Ascending aorta (tissue), 2 donors: ENCODE measurements at regions not wholly inside any gene's neighbourhood (a gene's known extent, or its start where the extent isn't known, plus 50 kb on each side); places are given as distances from the start of the nearest gene placed in this dataset.

Experiments
- DNase-seq, 2 donors: peaks; one replicate each; pipeline ENCODE4 v3.0.0-alpha.2; 2019; ENCODE audit warnings: low spot score in 2 of 2
- H3K27ac ChIP-seq, 2 donors: fragments of 200-600 bp; sonication (generic); one replicate each; pipeline ENCODE4 v1.5.1; 2016 to 2017; ENCODE audit warnings: mild to moderate bottlenecking in 1 of 2
- H3K27me3 ChIP-seq: fragments of 200-600 bp; sonication (generic); one replicate; pipeline ENCODE4 v1.5.1; 2017
- H3K36me3 ChIP-seq, 2 donors: fragments of 200-600 bp; sonication (generic); one replicate each; pipeline ENCODE4 v1.5.1; 2016
- H3K4me1 ChIP-seq, 2 donors: fragments of 200-600 bp; sonication (generic); one replicate each; pipeline ENCODE4 v1.5.1; 2016 to 2017; ENCODE audit warnings: mild to moderate bottlenecking in 1 of 2
- H3K4me3 ChIP-seq, 2 donors: fragments of 200-600 bp; sonication (generic); one replicate each; pipeline ENCODE4 v1.5.1; 2016 to 2017; ENCODE audit warnings: mild to moderate bottlenecking in 1 of 2
- H3K9me3 ChIP-seq, 2 donors: fragments of 200-600 bp; sonication (generic); one replicate each; pipeline ENCODE4 v1.5.1; 2016
- intact Hi-C: fragments of 100-400 bp; cut with DNase I; formaldehyde crosslinking; loops from one replicate; pipeline ENCODE4 v1.15.1; 2023
- TF ChIP-seq, protein P1 (sequence below), 3 experiments: fragments of 200-600 bp in 2 of 3; fragments of 450-650 bp in 1 of 3; sonication (generic) in 2 of 3; IDR thresholded peaks; one replicate each; pipeline ENCODE4 v1.5.1; 2016 to 2019; ENCODE audit warnings: antibody characterized with exemption in 3 of 3, mild to moderate bottlenecking in 1 of 3, moderate library complexity in 1 of 3

DNA sequence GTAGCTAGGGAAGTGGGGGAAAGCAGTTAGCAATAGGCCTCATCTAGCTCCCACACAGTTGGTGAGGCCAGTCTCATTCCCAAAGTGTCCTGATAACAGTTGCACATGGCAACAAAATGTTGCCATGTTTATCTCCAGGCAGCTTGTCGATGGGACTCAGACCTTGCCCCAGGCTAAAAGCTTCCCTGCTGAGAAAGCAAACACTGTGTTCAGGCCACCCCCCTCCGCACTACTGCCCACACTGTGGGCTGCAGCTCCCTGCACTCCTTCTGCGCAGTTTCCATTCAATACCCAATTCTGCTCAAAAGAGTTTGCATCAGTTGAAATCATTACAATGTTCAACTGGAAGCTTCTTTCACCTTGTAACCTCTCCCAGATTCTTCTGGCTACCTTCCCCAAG lies 287.8 kb upstream of the GK2 start:
- H3K27ac ChIP-seq, result no peak overlapping the region
- H3K4me3 ChIP-seq, result no peak overlapping the region
- H3K4me1 ChIP-seq, result no peaks in the 10 kb centered on the region
- H3K27me3 ChIP-seq, result no peaks in the 10 kb centered on the region
- H3K9me3 ChIP-seq, result no peaks in the 10 kb centered on the region
- TF ChIP-seq, protein P1, sequence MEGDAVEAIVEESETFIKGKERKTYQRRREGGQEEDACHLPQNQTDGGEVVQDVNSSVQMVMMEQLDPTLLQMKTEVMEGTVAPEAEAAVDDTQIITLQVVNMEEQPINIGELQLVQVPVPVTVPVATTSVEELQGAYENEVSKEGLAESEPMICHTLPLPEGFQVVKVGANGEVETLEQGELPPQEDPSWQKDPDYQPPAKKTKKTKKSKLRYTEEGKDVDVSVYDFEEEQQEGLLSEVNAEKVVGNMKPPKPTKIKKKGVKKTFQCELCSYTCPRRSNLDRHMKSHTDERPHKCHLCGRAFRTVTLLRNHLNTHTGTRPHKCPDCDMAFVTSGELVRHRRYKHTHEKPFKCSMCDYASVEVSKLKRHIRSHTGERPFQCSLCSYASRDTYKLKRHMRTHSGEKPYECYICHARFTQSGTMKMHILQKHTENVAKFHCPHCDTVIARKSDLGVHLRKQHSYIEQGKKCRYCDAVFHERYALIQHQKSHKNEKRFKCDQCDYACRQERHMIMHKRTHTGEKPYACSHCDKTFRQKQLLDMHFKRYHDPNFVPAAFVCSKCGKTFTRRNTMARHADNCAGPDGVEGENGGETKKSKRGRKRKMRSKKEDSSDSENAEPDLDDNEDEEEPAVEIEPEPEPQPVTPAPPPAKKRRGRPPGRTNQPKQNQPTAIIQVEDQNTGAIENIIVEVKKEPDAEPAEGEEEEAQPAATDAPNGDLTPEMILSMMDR (IDR thresholded peaks at IDR 0.05), result no peak
- intact Hi-C loops, result no loop called here
- no peaks in the 10 kb centered on the region for H3K36me3 ChIP-seq
- no peak for DNase-seq

DNA sequence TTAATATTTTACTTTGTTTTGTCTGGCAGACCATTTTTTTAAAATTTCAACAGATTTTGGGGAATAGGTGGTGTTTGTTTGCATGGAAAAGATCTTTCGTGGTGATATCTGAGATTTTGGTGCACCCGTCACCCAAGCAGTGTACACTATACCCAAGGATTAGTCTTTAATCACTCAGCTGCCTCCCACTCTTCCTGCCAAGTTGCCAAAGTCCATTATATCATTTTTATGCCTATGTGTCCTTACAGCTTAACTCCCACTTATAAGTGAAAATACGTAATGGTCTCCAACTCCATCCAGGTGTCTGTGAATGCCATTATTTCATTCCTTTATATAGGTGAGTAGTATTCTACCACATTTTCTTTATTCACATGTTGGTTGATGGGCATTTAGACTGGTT lies 281.7 kb upstream of the GK2 start:
- no peak for DNase-seq
- Histone ChIP-seq H3K27ac (no peak overlapping the region), H3K9me3 (no peaks in the 10 kb centered on the region), H3K4me3 (no peak overlapping the region), H3K36me3 (no peaks in the 10 kb centered on the region), H3K27me3 (no peaks in the 10 kb centered on the region), H3K4me1 (no peaks in the 10 kb centered on the region)
- TF ChIP-seq, protein P1 (IDR thresholded peaks at IDR 0.05), result no peak
- intact Hi-C loops, result no loop called here

DNA sequence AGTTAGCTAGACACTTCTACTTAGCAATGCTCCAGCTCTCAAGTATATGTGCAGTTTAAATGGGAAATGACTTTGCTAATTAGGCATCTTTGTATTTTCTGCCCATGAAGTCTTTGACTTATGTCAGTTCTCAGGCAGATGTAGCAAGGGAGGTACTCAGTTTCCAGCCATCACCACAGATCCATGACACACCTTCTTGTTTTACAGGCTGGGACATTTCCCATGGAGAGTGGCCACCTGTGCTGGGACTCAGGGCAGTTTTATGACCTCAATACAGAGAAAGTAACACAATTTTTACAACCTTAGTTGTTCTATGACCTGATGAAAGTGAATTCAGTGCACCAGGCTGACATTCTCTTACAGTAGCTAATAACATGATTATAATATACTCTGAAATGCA lies 280.7 kb upstream of the GK2 start:
- intact Hi-C loops, result no loop called here

DNA sequence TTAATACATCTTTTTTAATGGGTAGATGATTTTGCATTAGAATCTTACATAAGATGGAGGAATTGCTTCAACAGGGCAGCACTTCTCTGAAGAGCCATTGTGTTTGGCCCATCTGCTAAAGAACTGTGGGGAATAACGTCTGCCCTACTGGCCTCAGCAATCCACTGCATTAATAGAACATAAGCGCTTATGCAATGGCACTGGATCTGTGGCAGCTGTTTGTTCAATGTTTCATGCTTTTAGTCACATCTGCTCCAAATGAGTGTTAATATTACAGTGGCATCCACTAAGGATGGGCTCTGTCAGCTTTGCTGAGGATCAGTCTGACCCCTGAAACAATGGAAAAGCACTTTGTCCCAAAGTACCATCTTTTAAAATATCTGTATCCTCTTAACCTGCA lies 279.0 kb upstream of the GK2 start:
- Histone ChIP-seq H3K9me3 (no peaks in the 10 kb centered on the region), H3K4me1 (peaks cover 0 to under 1% of the 10 kb centered on the region in 2 donors), H3K27ac (no peak overlapping the region), H3K36me3 (no peaks in the 10 kb centered on the region), H3K4me3 (no peak overlapping the region), H3K27me3 (no peaks in the 10 kb centered on the region)
- DNase-seq, result no peak
- TF ChIP-seq, protein P1 (IDR thresholded peaks at IDR 0.05), result no peak
- intact Hi-C loops, result no loop called here

More for the DNA sequence above, 280.7 kb upstream of the GK2 start:
- TF ChIP-seq, protein P1 (IDR thresholded peaks at IDR 0.05), result no peak
- no peak for DNase-seq
- H3K27ac ChIP-seq, result no peak overlapping the region
- H3K36me3 ChIP-seq, result no peaks in the 10 kb centered on the region
- H3K9me3 ChIP-seq, result no peaks in the 10 kb centered on the region
- no peaks in the 10 kb centered on the region for H3K27me3 ChIP-seq
- no peaks in the 10 kb centered on the region for H3K4me1 ChIP-seq
- H3K4me3 ChIP-seq, result no peak overlapping the region

DNA sequence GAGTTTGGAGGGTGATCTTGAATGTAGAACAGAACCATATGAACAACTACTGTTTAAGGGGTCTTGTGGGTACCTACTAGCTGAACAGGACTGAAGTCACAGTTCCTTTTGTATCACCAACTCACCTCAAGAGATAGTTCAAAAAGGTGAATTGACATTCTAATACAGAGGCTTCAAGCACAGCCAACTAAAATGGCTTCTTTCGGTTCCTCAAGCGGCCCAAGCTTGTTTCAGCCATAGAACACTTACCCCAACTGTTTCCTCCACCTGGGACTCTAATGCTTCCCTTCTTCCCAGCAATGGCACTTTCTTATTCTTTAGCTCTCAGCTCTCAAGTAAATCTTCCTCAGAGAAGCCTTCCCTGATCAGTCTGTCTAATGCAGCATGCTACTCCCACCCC lies 277.5 kb upstream of the GK2 start:
- Histone ChIP-seq H3K27ac (no peak overlapping the region), H3K27me3 (no peaks in the 10 kb centered on the region), H3K9me3 (no peaks in the 10 kb centered on the region), H3K4me3 (no peak overlapping the region), H3K36me3 (no peaks in the 10 kb centered on the region), H3K4me1 (peaks cover 0 to 3% of the 10 kb centered on the region in 2 donors)
- DNase-seq, result no peak
- TF ChIP-seq, protein P1 (IDR thresholded peaks at IDR 0.05), result no peak
- intact Hi-C loops, result no loop called here

DNA sequence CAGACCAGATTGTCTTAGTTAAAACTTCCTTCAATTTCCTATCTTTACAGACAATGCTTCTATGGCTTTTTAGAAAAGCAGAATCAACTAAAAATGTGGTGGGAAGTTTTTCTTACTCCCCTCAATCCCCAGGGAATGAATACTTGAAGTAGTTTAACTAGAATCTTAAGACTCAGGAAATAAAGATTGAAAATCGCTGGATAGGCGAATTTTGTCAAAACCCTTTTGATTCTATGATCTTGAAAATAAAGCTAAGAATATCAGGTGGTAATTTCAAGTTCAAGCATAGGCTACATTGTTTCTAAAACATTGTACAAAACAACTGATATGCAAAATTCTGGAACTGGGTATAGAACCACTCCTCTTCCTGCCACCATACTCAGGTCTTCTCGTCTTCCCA lies 276.5 kb upstream of the GK2 start:
- DNase-seq, result no peak
- peaks cover 0 to 3% of the 10 kb centered on the region in 2 donors for H3K4me1 ChIP-seq
- H3K4me3 ChIP-seq, result no peak overlapping the region
- TF ChIP-seq, protein P1 (IDR thresholded peaks at IDR 0.05), result no peak
- no peak overlapping the region for H3K27ac ChIP-seq
- H3K36me3 ChIP-seq, result no peaks in the 10 kb centered on the region
- H3K27me3 ChIP-seq, result no peaks in the 10 kb centered on the region
- H3K9me3 ChIP-seq, result no peaks in the 10 kb centered on the region
- intact Hi-C loops, result no loop called here
